Duodenal mucosa (tissue), 2 donors: ENCODE measurements at regions not wholly inside any gene's neighbourhood (a gene's known extent, or its start where the extent isn't known, plus 50 kb on each side); places are given as distances from the start of the nearest gene placed in this dataset.

ENCODE experiments used
- H3K27ac ChIP-seq: one replicate; pipeline ENCODE4 v1.7.0; 2013; ENCODE audit warnings: low read depth, low read length
- H3K27me3 ChIP-seq, 2 donors: one replicate each; pipeline ENCODE4 v1.7.0; 2013; ENCODE audit warnings: low read length in 2 of 2, control low read depth in 1 of 2; ENCODE audit not compliant: insufficient read depth in 2 of 2, control insufficient read depth in 1 of 2
- H3K36me3 ChIP-seq, 2 donors: one replicate each; pipeline ENCODE4 v1.7.0; 2013; ENCODE audit warnings: low read length in 2 of 2, control low read depth in 1 of 2; ENCODE audit not compliant: insufficient read depth in 2 of 2, control insufficient read depth in 1 of 2
- H3K4me1 ChIP-seq, 2 donors: one replicate each; pipeline ENCODE4 v1.7.0; 2013; ENCODE audit warnings: low read length in 2 of 2, control low read depth in 1 of 2; ENCODE audit not compliant: insufficient read depth in 2 of 2, control insufficient read depth in 1 of 2
- H3K4me3 ChIP-seq, 2 donors: one replicate each; pipeline ENCODE4 v1.7.0; 2013; ENCODE audit warnings: low read length in 2 of 2, low read depth in 1 of 2
- H3K9ac ChIP-seq, 2 donors: one replicate each; pipeline ENCODE4 v1.7.0; 2013; ENCODE audit warnings: low read length in 2 of 2, low read depth in 1 of 2
- H3K9me3 ChIP-seq, 2 donors: one replicate each; pipeline ENCODE4 v1.7.0; 2013; ENCODE audit warnings: low read length in 2 of 2, control low read depth in 1 of 2; ENCODE audit not compliant: control insufficient read depth in 1 of 2

- Histone ChIP-seq H3K27ac (no peak overlapping the region), H3K4me3 (no peak overlapping the region), H3K9ac (no peak overlapping the region), H3K4me1 (no peaks in the 10 kb centered on the region), H3K36me3 (no peaks in the 10 kb centered on the region), H3K27me3 (no peaks in the 10 kb centered on the region), H3K9me3 (no peaks in the 10 kb centered on the region)
Measured at GRCh38 chr11:81634483-81634882, 1099.2 kb downstream of the FAM181B start.

- Histone ChIP-seq H3K27me3 (no peaks in the 10 kb centered on the region), H3K36me3 (no peaks in the 10 kb centered on the region), H3K27ac (no peak overlapping the region)
Measured at GRCh38 chr11:81602508-81602907, 1131.2 kb downstream of the FAM181B start.

GRCh38 chr11:81596704-81597103 lies 1137.0 kb downstream of the FAM181B start:
- Histone ChIP-seq H3K27me3 (no peaks in the 10 kb centered on the region), H3K4me3 (no peak overlapping the region), H3K4me1 (no peaks in the 10 kb centered on the region), H3K9me3 (no peaks in the 10 kb centered on the region), H3K36me3 (no peaks in the 10 kb centered on the region), H3K9ac (no peak overlapping the region), H3K27ac (no peak overlapping the region)

More at GRCh38 chr11:81602508-81602907, 1131.2 kb downstream of the FAM181B start:
- H3K9me3 ChIP-seq = no peaks in the 10 kb centered on the region
- H3K4me3 ChIP-seq = no peak overlapping the region
- H3K4me1 ChIP-seq = no peaks in the 10 kb centered on the region
- H3K9ac ChIP-seq = no peak overlapping the region

GRCh38 chr11:81585390-81585933 lies 1148.2 kb downstream of the FAM181B start:
- Histone ChIP-seq H3K9ac (no peak overlapping the region), H3K27ac (no peak overlapping the region), H3K27me3 (no peaks in the 10 kb centered on the region), H3K4me1 (no peaks in the 10 kb centered on the region), H3K4me3 (no peak overlapping the region), H3K36me3 (no peaks in the 10 kb centered on the region), H3K9me3 (no peaks in the 10 kb centered on the region)

DNA sequence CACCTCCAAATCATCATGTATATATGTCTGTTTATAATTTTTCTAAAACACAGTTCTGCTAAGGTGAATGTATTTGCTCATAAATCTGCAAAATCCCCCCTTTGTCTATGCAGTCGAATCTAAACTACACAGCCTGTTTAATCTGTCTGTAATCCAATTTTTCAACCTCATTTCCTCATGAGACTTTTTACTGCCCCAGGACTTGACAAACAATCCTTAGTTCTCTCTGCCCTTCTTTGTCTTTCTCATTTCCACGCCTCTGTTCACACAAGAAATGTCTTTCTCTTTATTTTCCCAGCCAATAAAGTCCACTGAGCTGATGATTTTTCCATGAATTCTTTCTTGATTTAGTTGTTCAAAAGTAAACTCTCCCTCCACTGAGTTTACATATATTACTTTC lies 1154.3 kb downstream of the FAM181B start:
- H3K36me3 ChIP-seq = no peaks in the 10 kb centered on the region
- no peaks in the 10 kb centered on the region for H3K9me3 ChIP-seq
- H3K4me1 ChIP-seq = no peaks in the 10 kb centered on the region
- H3K27ac ChIP-seq = no peak overlapping the region
- no peaks in the 10 kb centered on the region for H3K27me3 ChIP-seq
- no peak overlapping the region for H3K4me3 ChIP-seq
- no peak overlapping the region for H3K9ac ChIP-seq

GRCh38 chr11:81578571-81578970 lies 1155.1 kb downstream of the FAM181B start:
- Histone ChIP-seq H3K27ac (no peak overlapping the region), H3K4me3 (no peak overlapping the region), H3K27me3 (no peaks in the 10 kb centered on the region), H3K4me1 (no peaks in the 10 kb centered on the region), H3K9me3 (no peaks in the 10 kb centered on the region), H3K9ac (no peak overlapping the region), H3K36me3 (no peaks in the 10 kb centered on the region)

GRCh38 chr11:81574301-81574700 lies 1159.4 kb downstream of the FAM181B start:
- no peaks in the 10 kb centered on the region for H3K9me3 ChIP-seq
- H3K4me1 ChIP-seq = no peaks in the 10 kb centered on the region
- no peak overlapping the region for H3K9ac ChIP-seq
- no peaks in the 10 kb centered on the region for H3K27me3 ChIP-seq
- H3K4me3 ChIP-seq = no peak overlapping the region
- no peak overlapping the region for H3K27ac ChIP-seq
- H3K36me3 ChIP-seq = no peaks in the 10 kb centered on the region

- Histone ChIP-seq H3K27me3 (no peaks in the 10 kb centered on the region), H3K4me3 (no peak overlapping the region), H3K4me1 (no peaks in the 10 kb centered on the region), H3K9me3 (no peaks in the 10 kb centered on the region), H3K36me3 (no peaks in the 10 kb centered on the region), H3K9ac (no peak overlapping the region), H3K27ac (no peak overlapping the region)
Measured at GRCh38 chr11:81573367-81573766, 1160.3 kb downstream of the FAM181B start.

- Histone ChIP-seq H3K9ac (no peak overlapping the region), H3K36me3 (no peaks in the 10 kb centered on the region), H3K4me1 (no peaks in the 10 kb centered on the region), H3K27me3 (no peaks in the 10 kb centered on the region), H3K27ac (no peak overlapping the region), H3K9me3 (no peaks in the 10 kb centered on the region), H3K4me3 (no peak overlapping the region)
Measured at GRCh38 chr11:81570669-81571068, 1163.0 kb downstream of the FAM181B start.

DNA sequence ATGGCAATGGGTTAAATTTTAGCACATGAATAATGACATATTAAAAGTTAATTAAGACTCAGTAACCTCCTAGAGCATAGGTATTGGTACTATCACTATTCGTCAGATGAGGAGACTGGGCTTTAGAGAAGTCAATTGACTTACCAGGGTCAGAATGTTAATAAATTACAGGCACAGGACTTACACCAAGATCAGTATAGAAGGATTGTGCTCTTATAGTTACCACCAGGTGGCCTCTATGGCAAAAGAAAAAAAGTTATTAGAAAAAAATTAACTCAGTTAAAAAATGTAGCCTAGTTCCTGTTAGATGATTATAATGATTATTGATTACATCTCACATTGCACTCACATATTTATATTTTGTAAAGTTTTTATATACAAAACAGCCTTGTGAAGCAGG lies 1163.7 kb downstream of the FAM181B start:
- H3K9me3 ChIP-seq = no peaks in the 10 kb centered on the region
- H3K4me3 ChIP-seq = no peak overlapping the region
- H3K27me3 ChIP-seq = no peaks in the 10 kb centered on the region

GRCh38 chr11:81568918-81569317 lies 1164.7 kb downstream of the FAM181B start:
- no peaks in the 10 kb centered on the region for H3K27me3 ChIP-seq

More for the DNA sequence above, 1163.7 kb downstream of the FAM181B start:
- Histone ChIP-seq H3K27ac (no peak overlapping the region), H3K36me3 (no peaks in the 10 kb centered on the region), H3K4me1 (no peaks in the 10 kb centered on the region), H3K9ac (no peak overlapping the region)

More at GRCh38 chr11:81568918-81569317, 1164.7 kb downstream of the FAM181B start:
- H3K9me3 ChIP-seq = no peaks in the 10 kb centered on the region
- no peaks in the 10 kb centered on the region for H3K36me3 ChIP-seq
- H3K27ac ChIP-seq = no peak overlapping the region
- no peak overlapping the region for H3K9ac ChIP-seq
- H3K4me3 ChIP-seq = no peak overlapping the region
- no peaks in the 10 kb centered on the region for H3K4me1 ChIP-seq
